NCI-H2227 (cell line): ENCODE measurements at regions not wholly inside any gene's neighbourhood (a gene's known extent, or its start where the extent isn't known, plus 50 kb on each side); places are given as distances from the start of the nearest gene placed in this dataset.
"Not testable (repeated sequence)": the region's sequence is repeated elsewhere in the genome, so short reads cannot be mapped to it uniquely, and the experiment has no call there.

Source experiments
- DNase-seq: peaks from one replicate; lab custom pipeline; 2025; ENCODE audit not compliant: unreplicated experiment; lab: John Stamatoyannopoulos, UW

DNA sequence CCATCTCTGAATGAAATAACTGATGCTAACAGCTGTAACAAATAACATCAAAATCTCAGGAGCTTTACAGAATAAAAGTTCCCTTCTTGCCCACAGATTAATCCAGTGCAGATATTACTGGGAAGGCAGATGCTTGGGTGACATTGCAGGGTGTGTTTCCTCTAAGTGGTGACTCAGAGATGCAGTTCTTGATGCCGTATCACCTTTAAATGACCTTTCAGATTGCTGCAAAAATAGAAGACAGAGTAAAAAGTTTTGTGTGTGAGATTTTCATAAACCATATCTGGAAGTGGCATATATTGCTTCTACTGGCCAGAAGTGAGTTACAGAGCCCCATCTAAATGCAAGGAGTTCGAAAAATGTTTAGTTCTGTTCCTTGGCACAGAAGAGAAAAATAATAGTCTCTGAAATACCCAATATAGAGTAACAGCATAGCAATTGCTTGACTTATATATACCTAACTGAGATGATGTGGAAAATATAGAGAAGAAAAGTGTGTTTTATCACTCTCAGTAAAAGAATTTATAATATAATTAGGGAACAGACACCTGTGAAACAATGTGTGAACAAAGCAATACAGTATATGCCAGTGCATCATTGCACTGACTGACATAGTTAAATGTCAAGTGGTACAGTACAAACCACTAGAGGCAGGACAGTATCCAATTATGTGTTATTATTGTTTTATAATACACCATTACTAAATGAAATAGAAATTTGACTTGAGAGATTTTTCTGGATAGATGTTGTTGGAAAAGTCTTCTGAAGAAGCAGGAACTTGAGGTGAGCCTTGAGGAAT lies 430.7 kb upstream of the CBLB start:
- no peak for DNase-seq

DNA sequence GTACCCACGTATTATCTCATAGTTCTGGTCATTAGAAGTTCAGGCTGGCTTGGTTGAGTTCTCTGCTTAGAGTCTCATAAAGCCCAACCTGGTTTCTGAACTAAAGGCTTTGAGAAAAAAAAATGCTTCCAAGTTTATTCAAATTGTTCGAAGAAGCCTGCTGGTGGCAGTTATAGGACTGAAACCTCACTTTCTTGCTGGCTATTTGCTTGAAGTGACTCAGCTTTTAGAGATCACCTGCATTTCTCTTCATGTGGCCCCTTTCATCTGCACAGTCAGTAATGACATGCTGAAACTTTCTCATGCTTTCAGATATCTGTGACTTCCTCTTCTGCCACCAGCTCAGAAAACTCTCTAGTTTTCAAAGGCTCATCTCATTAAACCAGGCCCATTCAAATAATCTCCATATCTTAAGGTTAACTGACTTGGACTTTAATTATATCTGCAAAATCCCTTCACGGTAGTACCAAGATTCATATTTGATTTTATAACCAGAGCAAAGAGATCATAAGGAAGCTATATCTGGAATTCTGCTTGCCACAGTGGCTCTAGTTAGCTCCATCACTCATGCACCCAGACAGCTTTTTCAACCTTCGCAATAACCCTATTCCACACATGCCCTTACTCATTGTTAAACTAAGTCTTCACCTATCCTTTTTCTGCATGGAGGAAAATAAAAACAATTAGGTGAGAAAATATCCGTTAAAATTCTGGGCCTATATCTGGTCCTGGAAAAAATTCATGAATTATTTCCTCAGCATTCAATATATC lies 433.8 kb upstream of the CBLB start:
- DNase-seq: no peak

GRCh38 chr3:106303766-106304165 lies 435.0 kb upstream of the CBLB start:
- no peak for DNase-seq

DNA sequence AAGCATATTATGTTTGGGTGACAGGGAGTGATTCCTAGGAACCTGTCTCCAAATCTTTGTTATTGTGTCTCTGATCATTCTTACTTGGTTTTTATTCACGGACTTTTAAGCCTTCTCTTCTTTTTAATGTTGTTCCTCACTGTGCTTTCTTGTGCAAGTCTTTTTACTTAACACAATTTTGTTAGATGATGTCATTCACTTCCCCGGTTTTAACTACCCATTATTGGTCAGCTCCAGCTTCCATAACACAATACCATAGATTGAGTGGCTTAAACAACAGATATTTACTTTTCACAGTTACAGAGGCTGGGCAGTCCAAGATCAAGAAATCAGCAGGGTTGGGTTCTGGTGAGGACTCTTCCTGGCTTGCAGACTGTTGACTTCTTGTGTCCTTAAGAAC lies 436.3 kb upstream of the CBLB start:
- DNase-seq: no peak

DNA sequence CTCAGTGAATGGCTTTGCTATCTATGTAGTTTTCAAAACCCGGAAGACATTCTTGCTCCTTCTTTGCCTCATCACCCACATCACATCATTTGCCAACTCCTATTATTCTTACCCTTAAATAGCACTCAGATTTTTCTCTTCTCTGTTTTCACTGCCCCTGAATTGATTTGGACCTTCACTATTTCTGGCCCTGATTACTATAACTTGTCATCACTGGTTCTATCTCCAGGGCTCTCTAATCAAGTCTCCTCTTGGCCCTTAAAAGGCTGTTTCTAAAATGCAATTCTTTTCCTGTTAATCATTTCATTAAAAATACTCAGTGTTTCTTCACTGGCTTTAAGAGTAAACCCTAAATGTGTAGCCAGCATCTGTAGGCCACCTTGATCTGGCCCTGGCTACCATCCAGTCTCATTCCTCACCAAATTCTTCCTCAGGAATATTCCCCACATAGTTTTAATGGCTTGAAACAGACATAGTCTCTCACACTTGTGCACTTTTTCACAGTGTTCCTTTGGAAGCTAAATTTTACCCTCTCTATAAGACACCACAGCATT lies 437.1 kb upstream of the CBLB start:
- no peak for DNase-seq

- DNase-seq: no peak
These were observed 440.5 kb upstream of the CBLB start for GRCh38 chr3:106309274-106309673.

DNA sequence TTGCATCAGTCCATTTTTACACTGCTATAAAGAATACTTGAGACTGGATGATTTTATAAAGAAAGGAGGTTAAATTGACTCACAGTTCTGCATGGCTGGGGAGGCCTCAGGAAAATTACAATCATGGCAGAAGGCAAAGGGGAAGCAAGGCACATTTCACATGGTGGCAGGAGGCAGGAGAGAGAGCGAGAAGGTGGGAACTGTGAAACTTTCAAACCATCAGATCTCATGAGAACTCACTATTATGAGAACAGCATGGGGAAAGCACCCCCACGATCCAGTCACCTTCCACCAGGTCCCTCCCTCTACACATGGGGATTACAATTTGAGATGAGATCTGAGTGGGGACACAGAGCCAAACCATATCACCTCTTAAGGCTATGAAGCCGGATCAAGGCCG lies 441.0 kb upstream of the CBLB start:
- DNase-seq: not testable (repeated sequence)

- DNase-seq: no peak
These were observed 448.6 kb upstream of the CBLB start for GRCh38 chr3:106317141-106318055.

- not testable (repeated sequence) for DNase-seq
These were observed 452.6 kb upstream of the CBLB start for GRCh38 chr3:106321438-106321837.

- DNase-seq: no peak
These were observed 454.8 kb upstream of the CBLB start for GRCh38 chr3:106323586-106323985.

DNA sequence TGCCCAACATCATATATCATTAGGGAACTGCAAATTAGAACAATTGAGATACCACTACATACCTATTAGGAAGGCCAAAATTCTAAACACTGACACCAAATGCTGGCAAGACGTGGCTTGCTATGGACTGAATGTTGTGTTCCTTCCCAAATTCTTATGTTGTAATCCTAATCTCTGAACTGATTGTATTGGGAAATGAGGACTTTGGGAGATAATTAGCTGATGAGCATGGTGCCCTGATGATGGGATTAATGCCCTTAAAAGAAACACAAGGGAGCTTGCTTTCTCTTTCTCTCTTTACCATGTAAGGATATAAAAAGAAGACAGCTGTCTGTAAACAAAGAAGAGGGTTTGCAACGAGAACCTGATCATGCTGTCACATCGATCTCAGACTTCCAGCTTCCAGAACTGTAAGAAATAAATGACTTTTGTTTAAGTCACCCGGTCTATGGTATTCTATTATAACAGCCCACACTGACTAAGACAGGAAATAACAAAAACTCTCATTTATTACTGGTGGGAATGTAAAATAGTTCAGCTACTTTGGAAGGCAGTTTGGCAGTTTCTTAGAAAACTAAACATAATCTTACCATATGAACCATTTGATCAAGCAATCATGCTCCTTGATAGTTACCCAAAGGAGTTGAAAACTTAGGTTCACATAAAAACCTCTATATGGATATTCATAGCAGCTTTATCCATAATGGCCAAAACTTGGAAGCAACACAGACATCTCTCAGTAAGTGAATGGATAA lies 458.3 kb upstream of the CBLB start:
- no peak for DNase-seq

GRCh38 chr3:106327696-106328025 lies 458.8 kb upstream of the CBLB start:
- no peak for DNase-seq

DNA sequence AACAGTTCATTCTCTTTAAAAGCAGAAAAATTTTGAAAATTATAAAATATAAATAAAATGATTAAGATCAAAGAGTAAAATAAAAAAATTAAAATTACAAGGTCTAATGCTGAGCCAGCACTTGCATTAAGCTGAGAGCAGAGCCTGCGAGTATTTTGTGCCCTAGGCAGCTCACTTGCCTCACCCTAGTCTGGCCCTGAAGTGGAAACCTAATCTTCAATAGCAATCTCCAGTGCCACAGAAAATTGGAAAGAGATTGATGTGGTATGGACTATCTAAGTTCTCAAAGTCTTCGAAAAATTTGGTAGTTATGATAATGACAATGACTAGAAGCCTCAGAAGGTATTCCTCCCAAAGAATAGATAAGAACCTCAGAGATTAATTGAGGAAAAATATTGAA lies 459.4 kb upstream of the CBLB start:
- no peak for DNase-seq

DNA sequence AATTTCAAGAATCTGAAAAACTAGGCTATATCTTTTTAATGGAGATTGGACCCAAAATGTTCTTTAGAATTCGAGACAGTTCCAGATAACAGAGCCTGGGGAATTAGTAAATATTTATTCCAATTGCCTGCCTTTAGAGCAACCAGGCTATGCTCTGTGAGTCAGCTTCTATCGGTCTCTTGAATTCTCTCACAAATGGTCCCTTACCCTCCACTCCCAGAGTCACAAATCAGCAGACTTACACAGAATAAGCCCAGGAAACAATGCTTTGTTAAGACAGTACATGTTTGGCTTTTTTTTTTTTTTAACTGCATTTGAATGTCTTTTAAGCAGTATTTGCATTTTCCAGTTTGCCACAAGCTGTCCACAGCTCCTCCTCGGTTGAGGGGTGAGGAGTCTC lies 460.7 kb upstream of the CBLB start:
- no peak for DNase-seq

DNA sequence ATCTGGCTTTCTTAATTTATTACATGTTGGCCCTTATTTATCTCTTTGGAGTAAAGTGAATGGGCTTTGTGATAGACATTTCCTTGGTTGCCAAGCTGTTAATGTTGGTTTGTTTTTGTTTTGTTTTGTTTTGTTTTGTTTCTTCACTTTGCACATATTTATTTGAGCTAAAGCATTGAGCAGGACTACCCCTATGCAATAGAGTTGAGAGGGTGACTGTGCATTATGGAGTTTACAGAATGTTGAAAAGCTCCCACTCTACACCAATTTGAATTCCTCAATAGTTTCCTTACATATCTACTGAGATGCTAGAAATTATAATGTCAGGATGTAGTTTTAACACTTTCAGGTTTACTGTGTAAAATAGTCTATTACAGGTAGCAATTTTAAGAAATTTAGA lies 462.8 kb upstream of the CBLB start:
- no peak for DNase-seq

- no peak for DNase-seq
These were observed 463.3 kb upstream of the CBLB start for GRCh38 chr3:106332129-106332528.

GRCh38 chr3:106332884-106333283 lies 464.1 kb upstream of the CBLB start:
- no peak for DNase-seq

DNA sequence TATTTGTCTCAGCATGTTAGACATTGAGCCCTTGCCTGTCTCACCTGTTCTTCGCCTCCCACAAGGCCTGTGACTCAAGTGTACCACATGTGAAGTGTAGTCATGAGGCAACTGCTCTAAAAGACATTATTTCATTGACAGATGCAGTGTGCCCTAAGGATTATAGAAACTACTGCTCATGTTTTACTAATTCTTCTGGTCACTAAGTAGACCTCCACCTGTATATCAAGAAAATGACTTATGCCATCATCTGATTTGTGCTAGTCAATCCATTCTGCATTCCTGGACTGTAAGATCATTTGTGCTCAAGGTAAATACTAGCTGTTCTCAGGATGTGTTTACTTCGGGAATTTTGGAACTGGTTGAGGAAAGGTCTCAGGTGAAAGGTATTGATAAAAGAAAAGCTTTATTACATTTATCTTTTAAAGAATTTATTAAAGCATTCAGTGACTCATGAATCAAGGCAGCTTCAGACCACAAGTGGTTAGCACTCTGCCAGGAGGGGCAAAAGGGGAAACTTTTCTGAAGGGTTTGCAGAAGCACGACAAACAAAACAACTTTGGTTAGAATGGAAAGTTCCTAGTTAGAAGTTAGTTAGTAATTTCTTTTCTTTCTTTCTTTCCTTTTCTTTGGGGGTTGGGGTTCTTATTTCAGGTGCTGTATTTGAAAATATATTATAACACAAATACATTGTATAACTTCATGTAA lies 465.3 kb upstream of the CBLB start:
- no peak for DNase-seq

DNA sequence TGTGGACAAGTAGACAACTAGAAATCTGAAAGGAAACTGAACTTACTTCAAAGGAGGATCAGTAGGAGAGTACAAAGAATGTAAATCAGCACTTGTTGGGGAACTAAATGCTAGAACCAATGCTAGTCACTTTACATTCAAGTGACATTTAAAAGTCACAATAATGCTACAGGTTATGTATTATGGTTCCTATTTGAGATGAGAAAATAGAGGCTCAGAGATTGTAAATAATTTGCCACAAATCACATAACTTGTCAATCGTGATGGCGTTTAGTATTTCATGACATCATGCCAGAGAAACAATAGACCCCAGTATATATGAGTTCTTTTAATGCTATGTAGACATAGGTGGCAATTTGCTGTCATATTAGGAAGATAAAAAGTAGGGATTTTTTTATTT lies 467.8 kb upstream of the CBLB start:
- DNase-seq: no peak

- no peak for DNase-seq
These were observed 468.3 kb upstream of the CBLB start for GRCh38 chr3:106337116-106337515.
